Activated gamma-delta T cell treated with anti-CD3 and anti-CD28 coated beads, Interleukin-2, amount 50 U/mL, for 16 hours (primary cell): ENCODE measurements at regions not wholly inside any gene's neighbourhood (a gene's known extent, or its start where the extent isn't known, plus 50 kb on each side); places are given as distances from the start of the nearest gene placed in this dataset.

Experiments
- DNase-seq: peaks from one replicate; pipeline ENCODE4 v3.0.0-alpha.2; 2020; ENCODE audit warnings: low read depth

DNA sequence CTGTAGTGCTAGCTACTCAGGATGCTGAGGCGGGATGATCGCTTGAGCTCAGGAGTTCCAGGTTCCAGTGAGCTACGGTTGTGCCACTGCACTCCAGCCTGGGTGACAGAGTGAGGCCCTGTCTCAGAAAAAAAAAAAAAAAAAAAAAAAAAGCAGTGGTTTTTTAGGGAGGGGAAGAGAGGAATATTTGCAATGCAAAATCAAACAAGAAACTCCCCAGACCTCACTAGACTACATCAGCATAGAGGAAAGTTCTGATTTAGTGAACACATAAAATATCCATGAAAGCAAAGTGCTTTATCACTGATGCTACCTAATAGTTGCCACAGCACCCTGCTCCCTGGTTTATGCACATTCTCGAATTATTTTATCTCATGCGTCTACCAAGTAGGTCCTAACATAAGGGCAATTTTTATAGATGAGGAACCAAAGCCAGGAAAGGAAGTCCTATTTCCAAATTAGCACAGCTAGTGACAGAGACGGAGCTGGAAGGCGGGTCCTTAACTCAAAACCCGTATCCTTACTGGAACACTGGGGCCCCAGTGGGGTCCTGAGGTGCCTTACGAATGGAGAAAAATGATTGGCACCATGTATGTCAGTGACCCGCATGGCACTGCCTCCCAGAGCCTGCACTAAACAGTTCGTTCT lies 50.7 kb upstream of the GPR157 start:
- no peak for DNase-seq

DNA sequence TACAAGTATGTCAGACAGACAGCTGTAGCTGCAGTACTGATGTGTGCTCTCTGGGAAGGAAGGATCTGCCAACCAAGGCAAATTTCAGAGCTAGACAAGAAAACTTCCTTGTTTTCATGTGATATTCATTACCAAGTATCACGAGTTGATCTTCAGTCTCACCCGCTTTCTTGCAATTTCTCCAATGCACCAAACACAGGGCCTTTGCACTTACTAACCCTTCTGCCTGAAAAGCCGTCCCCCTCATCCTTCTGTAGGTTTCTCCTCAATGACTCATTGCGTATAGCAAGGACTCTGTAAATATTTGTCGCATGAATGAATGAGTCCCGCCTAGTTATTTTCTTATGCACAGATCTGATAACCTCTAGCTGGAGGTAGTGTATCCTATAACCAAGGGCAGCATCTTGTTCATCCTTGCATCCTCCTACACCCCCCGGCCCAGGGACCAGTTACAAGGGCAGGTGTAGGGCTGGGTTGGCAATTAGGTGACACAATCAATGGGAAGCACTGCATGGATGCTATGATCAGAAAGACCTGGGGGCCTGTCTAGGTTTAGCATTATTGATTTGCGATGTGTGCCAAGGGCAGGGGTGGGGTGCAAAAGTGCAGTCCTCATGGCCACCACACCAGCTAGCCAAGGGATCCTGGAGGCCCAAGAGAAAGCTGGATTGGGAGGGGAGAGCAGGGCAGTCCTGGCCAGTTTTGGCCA lies 51.4 kb upstream of the GPR157 start:
- DNase-seq = no peak

DNA sequence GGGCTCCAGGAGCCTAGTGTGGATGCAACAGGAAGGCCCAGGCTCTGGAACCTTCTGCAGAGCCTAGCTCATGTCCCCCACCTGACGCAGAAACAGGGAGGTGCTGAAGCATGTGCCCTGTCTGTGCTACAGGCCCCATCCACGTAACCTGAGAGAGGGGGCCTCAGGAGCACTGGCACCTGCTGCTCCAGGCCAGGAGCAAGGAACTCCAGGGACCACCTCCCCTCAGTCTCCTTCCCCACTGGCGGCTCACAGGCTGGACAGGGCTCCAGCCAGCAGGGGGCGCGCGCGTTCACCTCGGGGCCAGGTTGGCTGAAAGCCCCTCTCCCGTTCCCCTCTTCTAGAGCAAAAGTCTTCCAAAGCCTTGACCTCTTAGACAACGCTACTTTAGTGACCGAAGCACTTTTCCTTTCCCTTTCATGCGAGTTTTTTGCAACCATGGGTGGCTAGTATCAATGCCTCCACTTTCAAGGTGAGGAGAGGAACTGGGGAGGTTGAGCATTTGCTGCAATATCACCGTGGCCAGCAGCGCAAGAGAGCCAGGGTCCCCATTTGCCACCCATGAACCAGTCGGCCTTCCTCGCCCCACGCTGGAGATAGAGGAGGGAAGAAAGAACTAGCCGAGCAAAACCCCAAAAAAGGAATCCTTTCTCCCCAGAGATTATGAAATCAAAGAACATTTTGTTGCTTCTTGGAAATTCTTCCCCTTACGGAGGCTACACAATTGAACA lies 52.4 kb upstream of the GPR157 start:
- peak; percentile 54 for DNase-seq

DNA sequence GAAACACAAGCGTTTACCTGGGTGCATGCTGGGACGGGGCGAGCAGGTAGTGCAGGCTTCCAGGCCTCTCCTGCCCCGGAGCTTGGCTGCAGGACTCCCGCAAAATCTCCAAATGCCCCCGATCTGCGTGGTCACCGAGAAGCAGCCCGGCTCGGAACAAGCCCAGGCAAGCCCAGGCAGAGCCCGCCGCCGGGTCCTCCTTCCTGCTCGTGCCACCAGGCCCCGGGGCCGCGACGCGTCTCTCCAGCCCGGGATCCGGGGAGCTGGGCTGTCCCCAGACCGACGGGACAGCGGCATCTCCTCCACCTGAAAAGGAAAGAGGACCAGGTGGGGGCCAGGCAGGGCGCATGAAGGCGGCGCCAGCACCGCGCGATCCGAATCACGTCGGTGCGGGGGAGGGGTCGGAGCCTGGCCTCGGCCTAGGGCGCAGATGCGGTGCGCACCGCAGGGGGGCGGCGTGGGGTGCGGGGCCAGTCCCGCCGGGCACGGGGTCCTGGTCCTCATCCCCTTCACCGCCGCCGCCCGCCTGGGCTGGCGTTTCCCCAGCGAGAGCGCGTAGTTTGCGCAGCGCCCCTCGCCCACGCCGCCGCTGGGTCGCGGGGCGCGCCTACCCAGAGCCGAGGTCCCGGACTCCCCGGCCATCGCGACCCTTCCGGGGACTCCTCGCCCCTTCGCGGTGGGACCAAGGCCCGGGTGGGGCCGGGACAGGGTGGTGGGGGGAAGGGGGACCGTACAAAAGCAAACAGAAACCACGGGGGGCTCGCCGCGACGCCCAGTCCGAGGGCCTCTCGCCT lies 52.4 kb upstream of the H6PD start:
- no peak for DNase-seq

DNA sequence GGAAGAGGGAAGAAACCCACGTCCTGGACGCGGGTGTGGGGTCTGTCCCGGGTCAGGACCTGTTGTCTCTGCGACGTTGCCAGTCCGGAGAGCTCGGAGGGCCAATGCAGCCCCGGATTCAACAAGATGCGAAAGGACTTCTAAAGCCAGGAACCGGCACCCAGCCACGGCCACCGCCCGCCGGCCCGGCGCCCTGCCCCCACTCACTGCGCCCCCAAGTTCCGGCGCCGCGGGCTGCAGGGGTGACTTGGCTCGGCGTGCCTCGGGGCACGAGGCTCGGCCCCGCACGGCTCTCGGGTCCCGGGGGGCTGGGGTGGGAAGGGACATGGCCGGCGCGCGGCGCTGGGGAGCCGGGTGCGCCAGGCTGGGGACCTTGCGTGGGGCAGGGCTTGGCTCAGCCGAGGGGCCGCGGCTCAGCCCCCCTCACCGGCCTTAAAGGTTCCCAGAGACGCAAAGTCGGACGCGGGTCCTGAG lies 51.8 kb upstream of the H6PD start:
- DNase-seq = no peak

DNA sequence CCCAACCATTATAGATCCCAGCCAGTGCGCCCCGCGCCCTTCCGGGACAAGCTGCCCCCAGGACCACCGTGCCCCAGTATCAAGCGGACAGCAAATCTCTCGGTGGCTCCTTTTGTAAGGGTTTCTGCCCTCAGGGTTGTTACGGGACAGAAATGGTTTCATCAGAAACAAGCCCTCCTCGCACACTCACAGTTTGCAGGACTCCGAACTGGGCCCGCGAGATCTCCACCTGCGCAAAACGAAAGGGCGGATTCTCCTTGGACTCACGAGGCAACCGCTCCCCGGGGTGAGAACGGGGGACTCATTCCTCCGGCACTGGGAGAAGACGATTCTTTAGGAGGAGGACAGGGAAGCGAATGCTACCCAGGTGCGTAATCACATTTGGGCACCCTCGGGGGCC lies 51.1 kb upstream of the H6PD start:
- DNase-seq = no peak

DNA sequence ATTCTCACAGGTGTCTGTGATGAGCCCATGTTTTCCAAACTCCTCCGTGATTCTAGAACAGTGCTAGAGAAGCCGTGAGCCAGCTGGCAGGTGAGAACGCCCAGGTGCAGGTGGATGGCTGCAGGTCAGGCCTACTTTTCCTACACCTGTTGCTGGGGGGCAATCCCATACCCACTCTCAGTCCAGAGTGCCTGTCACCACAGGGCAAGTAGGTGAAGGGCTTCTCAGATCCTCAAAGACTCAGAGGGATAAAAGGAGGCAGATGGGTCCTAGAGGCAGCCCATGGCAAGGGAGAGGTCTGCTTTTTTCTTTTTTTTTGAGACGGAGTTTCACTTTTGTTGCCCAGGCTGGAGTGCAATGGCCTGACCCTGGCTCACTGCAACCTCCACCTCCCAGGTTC lies 50.7 kb upstream of the H6PD start:
- DNase-seq = no peak

DNA sequence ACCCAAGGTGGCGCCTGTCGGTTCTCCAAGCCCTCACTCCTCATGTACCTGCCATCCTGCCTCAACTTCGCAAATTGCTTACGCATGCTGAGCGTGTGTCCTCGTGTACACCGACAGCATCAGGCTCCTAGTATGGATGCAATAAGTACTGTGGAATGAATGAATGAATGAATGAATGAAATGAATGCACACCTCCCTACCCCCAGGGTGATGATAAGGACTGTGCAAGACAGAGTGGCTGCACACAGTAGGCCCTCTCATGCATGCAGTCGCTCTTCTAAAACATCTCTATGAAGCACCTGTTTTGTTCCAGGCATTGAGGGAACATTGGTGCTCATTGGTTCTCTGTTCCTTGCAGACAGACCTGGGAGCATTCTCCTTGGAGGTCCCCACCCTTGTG lies 49.8 kb upstream of the H6PD start:
- no peak for DNase-seq
